Pons (tissue), 1 donor: ENCODE measurements at regions not wholly inside any gene's neighbourhood (a gene's known extent, or its start where the extent isn't known, plus 50 kb on each side); places are given as distances from the start of the nearest gene placed in this dataset.

Experiments used
- DNase-seq: peaks from one replicate; pipeline ENCODE4 v3.0.0-alpha.2; 2016; ENCODE audit warnings: low spot score

- no peak for DNase-seq
These were observed 261.3 kb downstream of the COX7C start for GRCh38 chr5:86879086-86879485.

DNA sequence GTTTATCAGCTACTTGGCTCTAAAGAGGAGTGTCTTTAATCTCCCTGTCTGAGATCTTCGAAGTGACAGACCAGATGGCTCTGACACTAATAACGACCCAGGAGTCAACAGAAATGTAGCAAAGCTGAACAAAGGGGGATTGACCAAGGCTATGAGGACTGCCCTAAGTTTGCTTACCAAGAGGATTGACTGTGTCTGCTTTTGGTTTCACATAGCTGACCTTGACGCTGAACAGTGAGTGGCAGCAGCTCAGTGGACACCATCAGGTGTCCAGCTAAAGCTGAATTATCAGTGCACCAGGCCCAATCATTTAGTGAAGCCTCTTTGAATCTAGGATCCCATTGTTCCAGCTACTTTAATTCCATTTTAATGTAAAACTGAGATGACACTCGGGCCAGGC is 262.6 kb downstream of the COX7C start:
- no peak for DNase-seq

GRCh38 chr5:86880785-86881492 is 263.2 kb downstream of the COX7C start:
- peak; percentile 90 for DNase-seq

GRCh38 chr5:86881493-86882090 is 263.9 kb downstream of the COX7C start:
- no peak for DNase-seq

- no peak for DNase-seq
These were observed 266.9 kb downstream of the COX7C start for GRCh38 chr5:86884608-86885007.

DNA sequence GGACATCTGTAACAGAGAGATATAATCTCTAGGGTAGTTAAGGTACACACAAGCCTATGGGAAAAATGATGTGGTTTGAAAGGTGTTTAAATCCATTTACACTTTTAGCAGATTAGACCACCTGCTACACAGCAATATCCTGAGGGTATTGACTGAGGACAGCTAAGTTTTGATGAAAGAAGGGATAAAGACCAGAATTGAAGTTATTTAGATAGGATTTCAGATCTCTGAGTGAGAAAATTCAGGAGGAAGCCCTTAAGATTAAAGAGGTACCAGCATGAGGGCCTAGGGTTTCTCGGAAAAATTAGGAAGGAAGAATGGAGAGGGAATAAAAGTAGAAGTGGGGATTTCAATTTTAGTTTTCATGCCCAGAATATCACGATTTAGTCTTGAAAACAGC is 267.3 kb downstream of the COX7C start:
- DNase-seq: no peak

DNA sequence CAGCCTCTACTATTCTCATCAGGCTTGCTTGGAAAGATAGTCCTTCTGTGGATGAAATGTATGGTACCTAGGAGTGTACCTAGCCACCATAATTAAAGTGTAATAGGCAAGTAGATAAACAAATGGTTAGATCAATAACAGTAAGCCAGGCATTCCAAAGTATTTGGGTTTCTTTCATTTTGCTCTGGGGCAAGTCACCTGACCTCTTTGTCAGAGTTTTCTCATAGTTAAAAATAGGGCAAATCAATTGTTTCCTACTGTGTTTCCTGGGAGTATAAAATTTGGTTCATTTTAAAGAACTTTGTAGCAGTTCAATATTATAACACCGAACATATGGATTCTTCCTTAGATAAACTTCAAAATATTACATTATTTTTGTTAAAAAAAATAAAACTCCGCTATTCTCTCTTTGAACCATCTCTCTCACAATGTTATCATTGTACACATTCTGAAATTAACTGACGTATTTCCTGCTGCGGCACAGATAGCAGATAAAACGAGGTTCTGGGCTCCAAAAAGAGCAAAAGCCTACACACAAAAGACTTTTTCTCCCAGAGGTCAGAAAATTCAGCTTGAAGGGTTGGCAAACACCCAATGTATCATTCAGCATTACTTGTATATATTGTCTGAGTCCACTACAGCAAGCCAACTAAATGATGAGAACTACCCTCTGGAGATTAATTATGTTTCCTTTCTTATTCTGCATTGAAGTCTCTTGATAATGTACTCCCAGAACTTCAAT is 267.9 kb downstream of the COX7C start:
- peak; percentile 36 for DNase-seq

DNA sequence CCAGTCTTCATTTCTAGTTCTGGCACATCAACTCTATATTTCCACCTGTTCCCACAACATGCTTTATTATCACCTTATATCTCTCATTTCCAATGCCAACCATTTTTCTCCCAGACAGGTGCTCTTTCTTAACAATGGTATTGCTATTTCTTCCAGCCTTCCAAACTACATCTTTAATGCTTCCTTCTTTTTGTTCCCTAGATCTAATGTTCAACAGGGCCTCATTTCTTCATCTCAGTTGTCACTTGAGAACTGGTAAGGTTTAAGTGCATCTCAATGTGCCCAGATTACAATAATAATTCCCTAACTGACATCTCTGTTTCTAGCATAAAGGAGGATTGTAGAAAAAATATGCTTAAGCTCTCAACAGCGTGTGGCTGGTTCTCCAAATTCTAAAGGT is 272.6 kb downstream of the COX7C start:
- no peak for DNase-seq

DNA sequence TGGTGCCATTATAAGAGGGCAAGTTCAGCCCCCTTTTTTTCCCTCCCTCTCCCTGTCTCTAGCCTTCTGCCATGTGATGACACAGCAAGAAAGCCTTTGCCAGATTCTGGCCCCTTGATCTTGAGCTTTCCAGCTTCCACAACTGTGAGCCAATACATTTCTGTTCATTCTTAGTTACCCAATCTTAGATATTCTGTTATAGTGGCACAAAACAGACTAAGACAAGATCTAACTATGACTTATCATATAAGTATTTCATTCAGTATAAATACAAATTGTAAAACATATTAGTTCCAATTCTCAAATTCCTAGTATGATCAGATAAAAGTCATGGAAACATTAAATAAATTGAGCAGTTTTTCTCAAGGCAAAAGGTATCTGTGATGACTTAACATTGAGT is 276.3 kb downstream of the COX7C start:
- no peak for DNase-seq

GRCh38 chr5:86896916-86897315 is 279.2 kb downstream of the COX7C start:
- DNase-seq: no peak

DNA sequence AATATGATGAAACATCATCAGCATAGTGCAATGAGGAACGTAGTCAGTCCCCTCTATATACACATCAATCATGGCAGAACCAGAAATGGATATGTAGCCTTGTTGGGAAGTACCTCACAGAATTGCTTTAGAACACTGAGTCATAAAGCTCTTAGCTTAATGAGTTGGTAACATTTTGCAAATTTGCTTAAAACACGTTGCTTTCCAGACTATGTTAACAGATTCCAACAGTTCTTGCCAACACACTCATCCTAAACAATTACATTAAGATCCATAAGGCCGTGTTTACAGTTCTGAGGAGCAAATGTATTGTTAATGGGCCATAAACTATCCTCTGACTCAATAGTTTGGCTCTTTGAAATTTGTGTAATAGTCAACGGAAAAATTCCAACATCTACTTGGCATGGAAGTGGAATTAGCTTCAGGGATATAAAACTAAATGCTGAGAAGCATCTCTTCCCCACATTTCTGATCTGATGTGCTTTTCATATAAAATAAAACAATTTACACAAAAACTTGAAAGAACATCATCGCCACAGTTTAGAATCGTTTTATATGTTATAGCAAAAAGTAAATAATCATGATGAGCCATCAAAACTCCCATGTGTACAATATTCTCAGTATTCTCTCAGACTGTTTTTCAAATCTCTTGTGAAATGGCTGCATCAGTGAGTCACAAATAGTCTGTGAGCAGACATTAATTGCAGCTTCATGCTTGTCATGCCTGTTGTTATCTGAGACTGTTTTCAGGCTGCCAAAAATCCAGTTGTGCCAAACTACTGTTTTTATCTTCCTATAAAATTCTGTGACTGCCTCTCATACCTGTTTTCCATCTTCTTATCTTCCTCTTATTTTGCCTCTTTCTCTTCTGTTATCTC is 291.9 kb downstream of the COX7C start:
- DNase-seq: no peak

DNA sequence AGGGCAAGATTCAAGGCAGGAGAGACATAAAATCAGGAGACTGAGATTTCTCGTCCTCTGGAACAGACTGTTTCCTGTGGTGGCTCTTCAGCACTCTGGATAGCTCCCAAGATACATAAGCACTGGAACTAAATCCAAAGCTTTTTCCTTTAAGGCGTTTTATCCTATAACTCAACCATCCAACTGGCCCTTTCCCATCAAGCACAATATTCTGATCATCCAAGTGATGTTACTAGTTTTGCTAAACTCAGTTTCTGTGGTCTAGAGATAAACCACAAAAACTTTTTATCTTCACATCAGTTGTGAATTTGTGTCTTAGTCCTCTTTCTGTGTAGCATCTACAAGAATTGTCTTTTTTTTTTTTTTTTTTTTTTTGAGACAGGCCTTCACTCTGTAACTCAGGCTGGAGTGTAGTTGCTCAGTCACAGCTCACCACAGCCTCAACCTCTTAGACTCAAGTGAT is 299.4 kb downstream of the COX7C start:
- peak; percentile 5 for DNase-seq

- DNase-seq: no peak
These were observed 300.5 kb downstream of the COX7C start for GRCh38 chr5:86918246-86918645.

- no peak for DNase-seq
These were observed 308.3 kb downstream of the COX7C start for GRCh38 chr5:86926033-86926432.

- DNase-seq: no peak
These were observed 311.5 kb downstream of the COX7C start for GRCh38 chr5:86929123-86929766.

DNA sequence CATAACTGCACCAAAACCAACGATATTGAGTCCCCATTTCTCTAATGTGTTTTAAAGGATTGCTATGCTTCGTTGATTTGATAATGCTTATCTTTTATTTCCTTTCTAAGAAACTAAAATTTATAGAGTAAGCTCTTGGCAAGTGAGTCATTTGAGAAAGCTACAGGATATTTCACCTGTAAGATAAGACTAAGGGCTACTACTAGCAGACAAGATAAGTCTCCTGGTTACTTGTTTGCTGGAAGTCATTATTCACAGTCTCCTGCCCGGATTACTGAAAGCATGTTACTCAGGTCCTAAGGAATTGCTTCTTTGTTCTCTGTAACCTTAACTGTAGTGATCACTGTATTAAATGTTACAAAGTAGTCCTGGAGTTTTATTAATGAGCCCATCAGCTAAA is 315.9 kb upstream of the RASA1 start:
- no peak for DNase-seq

DNA sequence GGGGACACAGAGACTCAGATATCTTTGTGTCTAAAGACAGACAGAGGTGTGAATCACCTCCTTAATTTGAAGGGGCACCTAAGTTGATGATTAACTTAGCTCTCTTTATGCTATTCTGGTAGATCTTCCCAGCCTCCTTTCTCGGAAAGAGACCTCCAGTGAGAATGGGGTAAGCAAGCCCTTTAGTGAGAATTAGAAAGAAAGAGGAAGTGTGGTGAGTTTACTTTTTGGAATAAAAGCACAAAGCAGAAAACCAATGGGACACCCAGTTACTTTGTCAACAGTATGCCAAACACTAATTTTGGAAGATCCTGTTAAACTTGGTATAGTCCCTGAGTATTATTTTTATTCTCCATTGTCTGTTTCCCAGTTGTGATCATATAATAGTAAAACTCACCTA is 302.8 kb upstream of the RASA1 start:
- no peak for DNase-seq

- peak; percentile 82 for DNase-seq
These were observed 299.4 kb upstream of the RASA1 start for GRCh38 chr5:86968301-86968753.

- DNase-seq: peak; percentile 22
These were observed 297.3 kb upstream of the RASA1 start for GRCh38 chr5:86970361-86970760.

DNA sequence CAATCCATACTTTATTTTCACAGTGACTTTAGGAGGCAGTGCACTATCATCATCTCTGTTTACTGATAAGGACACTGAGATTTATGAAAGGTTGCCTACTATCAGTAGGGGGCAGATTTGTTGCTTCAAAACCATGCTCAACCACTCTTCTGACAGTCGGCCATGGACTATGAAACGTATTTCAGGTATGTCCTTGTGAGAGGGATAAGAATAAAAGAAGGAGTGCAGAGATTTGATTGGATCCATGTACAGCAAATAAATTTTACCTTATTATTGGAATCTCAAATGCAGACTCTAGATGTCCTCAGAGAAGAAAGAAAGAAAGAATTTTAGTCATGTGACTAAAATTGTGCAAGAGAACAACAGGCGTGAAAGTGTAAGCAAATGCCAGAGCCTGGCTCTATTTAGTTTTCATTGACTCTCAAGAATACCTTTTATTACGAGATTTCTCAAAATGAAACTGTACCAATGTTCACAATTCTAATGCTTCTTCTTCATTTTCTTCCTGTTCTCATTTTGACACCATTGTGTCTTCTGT is 296.6 kb upstream of the RASA1 start:
- DNase-seq: peak; percentile 67

GRCh38 chr5:86974955-86975354 is 292.7 kb upstream of the RASA1 start:
- DNase-seq: no peak
